IMR-90 (cell line): ENCODE measurements at regions not wholly inside any gene's neighbourhood (a gene's known extent, or its start where the extent isn't known, plus 50 kb on each side); places are given as distances from the start of the nearest gene placed in this dataset.

Experiments used
- ATAC-seq: fragments of 200-7000 bp; cut with Tn5 transposase; 2 replicates; pipeline ENCODE4 v1.9.1; 2020; ENCODE audit warnings: low read depth, mild to moderate bottlenecking, moderate library complexity
- BruUV-seq: library from RNA; stranded (reverse); fragments of 400-500 nt; replicated peaks from 2 replicates; lab custom pipeline; 2021; lab: Mats Ljungman, UMichigan
- CTCF ChIA-PET: fragments of 300-600 bp; formaldehyde crosslinking; extraction: SDS; loops from one replicate; lab custom pipeline; 2021; ENCODE audit warnings: antibody characterized with exemption; lab: Yijun Ruan, JAX
- POLR2A ChIA-PET: fragments of 300-600 bp; sonication (Branson Sonifier 250); formaldehyde crosslinking; loops from one replicate; lab custom pipeline; 2022; ENCODE audit warnings: antibody characterized with exemption; ENCODE audit not compliant: unreplicated experiment; lab: Charles Lee
- DNase-seq: peaks from one replicate; pipeline ENCODE4 v3.0.0; 2013
- H2AFZ ChIP-seq: replicated peaks from 2 replicates; pipeline ENCODE3; 2013; ENCODE audit warnings: low read length, mild to moderate bottlenecking; ENCODE audit not compliant: poor library complexity
- H2AK5ac ChIP-seq: 2 replicates; pipeline ENCODE4 v1.6.1; 2013; ENCODE audit warnings: low read depth, low read length, inconsistent platforms
- H2AK9ac ChIP-seq: replicated peaks from 2 replicates; pipeline ENCODE3; 2013; ENCODE audit warnings: mild to moderate bottlenecking, low read depth, low read length, moderate library complexity; ENCODE audit not compliant: poor library complexity
- H2BK120ac ChIP-seq: 2 replicates; pipeline ENCODE4 v1.6.1; 2013; ENCODE audit warnings: low read depth, low read length, inconsistent platforms
- H2BK15ac ChIP-seq: 3 replicates; pipeline ENCODE4 v1.6.1; 2013; ENCODE audit warnings: low read depth, low read length, inconsistent platforms
- H2BK20ac ChIP-seq: 2 replicates; pipeline ENCODE4 v1.6.1; 2013; ENCODE audit warnings: low read depth, mild to moderate bottlenecking, inconsistent platforms, low read length, moderate library complexity
- H2BK5ac ChIP-seq: 2 replicates; pipeline ENCODE4 v1.6.1; 2013; ENCODE audit warnings: mild to moderate bottlenecking, low read depth, low read length, inconsistent platforms; ENCODE audit not compliant: poor library complexity, severe bottlenecking
- H3K14ac ChIP-seq: replicated peaks from 2 replicates; pipeline ENCODE4 v1.6.1; 2013; ENCODE audit warnings: low read depth, low read length, inconsistent platforms
- H3K18ac ChIP-seq: 2 replicates; pipeline ENCODE4 v1.6.1; 2013; ENCODE audit warnings: low read depth, low read length, control low read depth
- H3K23ac ChIP-seq: 2 replicates; pipeline ENCODE4 v1.6.1; 2013; ENCODE audit warnings: low read depth, low read length, inconsistent platforms
- H3K27ac ChIP-seq: 2 replicates; pipeline ENCODE4 v1.5.1; 2013; ENCODE audit warnings: mild to moderate bottlenecking, control low read depth, low read length; ENCODE audit not compliant: insufficient read depth
- H3K27me3 ChIP-seq: 2 replicates; pipeline ENCODE4 v1.6.1; 2013; ENCODE audit warnings: low read length; ENCODE audit not compliant: control insufficient read depth, insufficient read depth
- H3K36me3 ChIP-seq: 2 replicates; pipeline ENCODE4 v1.6.1; 2013; ENCODE audit warnings: low read length, mixed read lengths; ENCODE audit not compliant: control insufficient read depth, insufficient read depth
- H3K4ac ChIP-seq: 2 replicates; pipeline ENCODE4 v1.6.1; 2013; ENCODE audit warnings: low read depth, low read length, inconsistent platforms
- H3K4me1 ChIP-seq: 2 replicates; pipeline ENCODE4 v1.6.1; 2013; ENCODE audit warnings: low read length, mixed read lengths; ENCODE audit not compliant: control insufficient read depth, insufficient read depth
- H3K4me2 ChIP-seq: 2 replicates; pipeline ENCODE4 v1.6.1; 2013; ENCODE audit warnings: low read depth, mild to moderate bottlenecking, control low read depth, low read length, moderate library complexity
- H3K4me3 ChIP-seq: 2 replicates; pipeline ENCODE4 v1.5.1; 2013; ENCODE audit warnings: low read depth, mild to moderate bottlenecking, control low read depth, low read length, moderate library complexity; ENCODE audit not compliant: insufficient read depth
- H3K56ac ChIP-seq: 2 replicates; pipeline ENCODE4 v1.6.1; 2013; ENCODE audit warnings: low read length, inconsistent platforms; ENCODE audit not compliant: insufficient read depth; ENCODE audit errors: extremely low read depth
- H3K79me1 ChIP-seq, 2 experiments: 2 replicates each; pipeline ENCODE4 v1.6.1; 2013; ENCODE audit warnings: low read length in 2 of 2, inconsistent platforms in 1 of 2, low read depth in 1 of 2
- H3K9ac ChIP-seq: 2 replicates; pipeline ENCODE4 v1.6.1; 2013; ENCODE audit warnings: low read depth, low read length, control low read depth
- H3K9me1 ChIP-seq: 2 replicates; pipeline ENCODE4 v1.6.1; 2013; ENCODE audit warnings: low read length, inconsistent platforms; ENCODE audit not compliant: insufficient read depth
- H3K9me3 ChIP-seq: 2 replicates; pipeline ENCODE4 v1.6.1; 2013; ENCODE audit warnings: low read length; ENCODE audit not compliant: control insufficient read depth, insufficient read depth
- H4K20me1 ChIP-seq: 2 replicates; pipeline ENCODE4 v1.6.1; 2013; ENCODE audit warnings: low read length, inconsistent platforms; ENCODE audit not compliant: insufficient read depth
- H4K5ac ChIP-seq: 2 replicates; pipeline ENCODE4 v1.6.1; 2013; ENCODE audit warnings: mild to moderate bottlenecking, low read depth, low read length, control low read depth
- H4K8ac ChIP-seq, 2 experiments: 2 replicates each; pipeline ENCODE4 v1.6.1; 2013; ENCODE audit warnings: low read depth in 2 of 2, low read length in 2 of 2, control low read depth in 1 of 2, inconsistent platforms in 1 of 2
- H4K91ac ChIP-seq: 2 replicates; pipeline ENCODE4 v1.6.1; 2013; ENCODE audit warnings: low read depth, low read length, inconsistent platforms; ENCODE audit not compliant: insufficient read depth
- BHLHE40 ChIP-seq: fragments of 150-350 bp; IDR thresholded peaks from 2 replicates; pipeline ENCODE4 v1.6.1; 2016; ENCODE audit warnings: mild to moderate bottlenecking, low read depth, low read length
- CEBPB ChIP-seq: IDR thresholded peaks from 2 replicates; pipeline ENCODE4 v1.6.1; 2012; ENCODE audit warnings: low read depth, low read length, improper control_type of control experiment
- CHD1 ChIP-seq: IDR thresholded peaks from 2 replicates; pipeline ENCODE4 v1.6.1; 2012; ENCODE audit warnings: low read depth, low read length, improper control_type of control experiment
- FOS ChIP-seq: fragments of 150-350 bp; IDR thresholded peaks from 2 replicates; pipeline ENCODE4 v1.6.1; 2016; ENCODE audit warnings: low read depth, low read length
- MAFK ChIP-seq: IDR thresholded peaks from 2 replicates; pipeline ENCODE4 v1.6.1; 2012; ENCODE audit warnings: low read depth, low read length, improper control_type of control experiment
- MAZ ChIP-seq: IDR thresholded peaks from 2 replicates; pipeline ENCODE4 v1.6.1; 2012; ENCODE audit warnings: low read depth, mild to moderate bottlenecking, low read length, improper control_type of control experiment, moderate library complexity, borderline replicate concordance
- MXI1 ChIP-seq: IDR thresholded peaks from 2 replicates; pipeline ENCODE4 v1.6.1; 2012; ENCODE audit warnings: low read depth, mild to moderate bottlenecking, low read length, moderate library complexity, borderline replicate concordance
- NFE2L2 ChIP-seq: fragments of 150-350 bp; IDR thresholded peaks from 2 replicates; pipeline ENCODE4 v1.6.1; 2016; ENCODE audit warnings: low read depth, mild to moderate bottlenecking, low read length
- POLR2A ChIP-seq: IDR thresholded peaks from 2 replicates; pipeline ENCODE4 v1.6.1; 2012; ENCODE audit warnings: mild to moderate bottlenecking, low read depth, low read length
- RAD21 ChIP-seq: IDR thresholded peaks from 2 replicates; pipeline ENCODE4 v1.6.1; 2012; ENCODE audit warnings: low read length, improper control_type of control experiment
- RCOR1 ChIP-seq: IDR thresholded peaks from 2 replicates; pipeline ENCODE4 v1.6.1; 2012; ENCODE audit warnings: mild to moderate bottlenecking, low read length, improper control_type of control experiment; ENCODE audit not compliant: insufficient replicate concordance
- RFX5 ChIP-seq: IDR thresholded peaks from 2 replicates; pipeline ENCODE4 v1.8.0; 2012; ENCODE audit warnings: low read depth, mild to moderate bottlenecking, low read length, moderate library complexity
- SMC3 ChIP-seq: fragments of 150-350 bp; IDR thresholded peaks from 2 replicates; pipeline ENCODE4 v1.6.1; 2016; ENCODE audit warnings: low read depth, mild to moderate bottlenecking, antibody characterized with exemption, low read length, moderate library complexity
- WGBS, 2 experiments: methylation state at CpG; one replicate each; pipeline versions ENCODE4 v1.1.5 to v1.1.7; 2013; ENCODE audit warnings: missing lambda C conversion rate in 2 of 2; ENCODE audit not compliant: insufficient read length in 1 of 2; ENCODE audit errors: extremely low coverage in 2 of 2; 5-methylcytosine and 5-hydroxymethylcytosine counted together
- dilution Hi-C: fragments of 300-500 bp; cut with HindIII; formaldehyde crosslinking; loops from one replicate; pipeline ENCODE4 v1.14.3; 2018; ENCODE audit warnings: low sequenced_read_pairs; ENCODE audit not compliant: unreplicated experiment
- in situ Hi-C: fragments of 300-500 bp; cut with MboI; formaldehyde crosslinking; loops from 3 replicates; pipeline ENCODE4 v1.14.3; 2019; ENCODE audit warnings: low sequenced_read_pairs, inconsistent platforms, mixed read lengths
- intact Hi-C: fragments of 100-400 bp; cut with micrococcal nuclease; formaldehyde crosslinking; loops from 2 replicates; pipeline ENCODE4 v1.10.0; 2022
- TF ChIP-seq, protein P1 (sequence below): fragments of 150-350 bp; IDR thresholded peaks from 2 replicates; pipeline ENCODE4 v1.6.1; 2016; ENCODE audit warnings: low read depth, mild to moderate bottlenecking, low read length, moderate library complexity, borderline replicate concordance
- TF ChIP-seq, protein P2 (sequence below): conservative IDR thresholded peaks from 2 replicates; pipeline ENCODE4 v1.5.1; 2012; ENCODE audit warnings: mild to moderate bottlenecking, low read depth, low read length, improper control_type of control experiment
- TF ChIP-seq, protein P3 (sequence below): fragments of 150-350 bp; IDR thresholded peaks from 2 replicates; pipeline ENCODE4 v1.6.1; 2017; ENCODE audit warnings: mild to moderate bottlenecking, antibody characterized with exemption, low read length, low read depth

DNA sequence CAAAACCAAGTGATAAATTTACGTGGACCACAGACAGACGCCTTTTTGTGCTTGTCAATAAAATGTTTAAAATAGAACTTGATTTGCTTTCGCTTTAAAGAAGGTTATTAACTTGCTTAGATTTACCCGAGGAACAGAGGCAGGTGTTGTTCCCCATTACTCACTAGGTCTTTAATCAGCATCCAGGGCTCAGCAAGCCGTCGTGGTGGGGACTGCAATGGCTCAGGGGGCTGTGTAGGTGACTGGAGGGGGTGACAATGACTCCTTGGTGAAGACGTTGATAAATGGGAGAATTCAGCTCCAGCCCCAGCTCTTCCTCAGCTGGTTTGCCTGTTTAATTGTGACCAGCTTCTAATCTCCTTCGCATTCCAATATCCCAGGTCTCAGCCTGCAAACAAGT, 231.4 kb downstream of the TMEM114 start:
- ATAC-seq, result no peak

More for the DNA sequence above, 231.4 kb downstream of the TMEM114 start:
- H2BK5ac ChIP-seq, result no peak overlapping the region
- H3K56ac ChIP-seq, result no peak overlapping the region
- no peaks in the 10 kb centered on the region for H3K36me3 ChIP-seq
- intact Hi-C loops (no loop called here), dilution Hi-C loops (no loop called here), in situ Hi-C loops (no loop called here)
- no peak overlapping the region for H2BK20ac ChIP-seq
- WGBS, 2 experiments, result no CpG with 5 or more reads among the region's 8 CpGs
- H3K4me1 ChIP-seq, result no peaks in the 10 kb centered on the region
- H3K18ac ChIP-seq, result no peak overlapping the region
- no peak overlapping the region for H2AK9ac ChIP-seq
- H4K5ac ChIP-seq, result no peak overlapping the region
- no peak overlapping the region for H3K27ac ChIP-seq
- no peak for DNase-seq
- H2AK5ac ChIP-seq, result no peak overlapping the region
- no peak overlapping the region for H3K14ac ChIP-seq
- no peak overlapping the region for H3K4me3 ChIP-seq
- H3K4me2 ChIP-seq, result no peak overlapping the region
- no peak overlapping the region for H3K23ac ChIP-seq
- H4K8ac ChIP-seq, result no peak overlapping the region
- H4K91ac ChIP-seq, result no peak overlapping the region
- H3K4ac ChIP-seq, result no peak overlapping the region
- no peak overlapping the region for H2BK15ac ChIP-seq
- no TSS peak for BruUV-seq
- CTCF ChIA-PET, result no interaction called here
- no peak overlapping the region for H2AFZ ChIP-seq
- no peak overlapping the region for H3K9ac ChIP-seq
- TF ChIP-seq RFX5 (no peak), MAFK (no peak), MAZ (no peak), FOS (no peak), RAD21 (no peak), POLR2A (no peak), CHD1 (no peak), RCOR1 (no peak), BHLHE40 (no peak), CEBPB (no peak), NFE2L2 (no peak), SMC3 (no peak), MXI1 (no peak)
- TF ChIP-seq, protein P1, sequence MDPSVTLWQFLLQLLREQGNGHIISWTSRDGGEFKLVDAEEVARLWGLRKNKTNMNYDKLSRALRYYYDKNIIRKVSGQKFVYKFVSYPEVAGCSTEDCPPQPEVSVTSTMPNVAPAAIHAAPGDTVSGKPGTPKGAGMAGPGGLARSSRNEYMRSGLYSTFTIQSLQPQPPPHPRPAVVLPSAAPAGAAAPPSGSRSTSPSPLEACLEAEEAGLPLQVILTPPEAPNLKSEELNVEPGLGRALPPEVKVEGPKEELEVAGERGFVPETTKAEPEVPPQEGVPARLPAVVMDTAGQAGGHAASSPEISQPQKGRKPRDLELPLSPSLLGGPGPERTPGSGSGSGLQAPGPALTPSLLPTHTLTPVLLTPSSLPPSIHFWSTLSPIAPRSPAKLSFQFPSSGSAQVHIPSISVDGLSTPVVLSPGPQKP, result no peak
- TF ChIP-seq, protein P2, sequence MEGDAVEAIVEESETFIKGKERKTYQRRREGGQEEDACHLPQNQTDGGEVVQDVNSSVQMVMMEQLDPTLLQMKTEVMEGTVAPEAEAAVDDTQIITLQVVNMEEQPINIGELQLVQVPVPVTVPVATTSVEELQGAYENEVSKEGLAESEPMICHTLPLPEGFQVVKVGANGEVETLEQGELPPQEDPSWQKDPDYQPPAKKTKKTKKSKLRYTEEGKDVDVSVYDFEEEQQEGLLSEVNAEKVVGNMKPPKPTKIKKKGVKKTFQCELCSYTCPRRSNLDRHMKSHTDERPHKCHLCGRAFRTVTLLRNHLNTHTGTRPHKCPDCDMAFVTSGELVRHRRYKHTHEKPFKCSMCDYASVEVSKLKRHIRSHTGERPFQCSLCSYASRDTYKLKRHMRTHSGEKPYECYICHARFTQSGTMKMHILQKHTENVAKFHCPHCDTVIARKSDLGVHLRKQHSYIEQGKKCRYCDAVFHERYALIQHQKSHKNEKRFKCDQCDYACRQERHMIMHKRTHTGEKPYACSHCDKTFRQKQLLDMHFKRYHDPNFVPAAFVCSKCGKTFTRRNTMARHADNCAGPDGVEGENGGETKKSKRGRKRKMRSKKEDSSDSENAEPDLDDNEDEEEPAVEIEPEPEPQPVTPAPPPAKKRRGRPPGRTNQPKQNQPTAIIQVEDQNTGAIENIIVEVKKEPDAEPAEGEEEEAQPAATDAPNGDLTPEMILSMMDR, result no peak
- TF ChIP-seq, protein P3, sequence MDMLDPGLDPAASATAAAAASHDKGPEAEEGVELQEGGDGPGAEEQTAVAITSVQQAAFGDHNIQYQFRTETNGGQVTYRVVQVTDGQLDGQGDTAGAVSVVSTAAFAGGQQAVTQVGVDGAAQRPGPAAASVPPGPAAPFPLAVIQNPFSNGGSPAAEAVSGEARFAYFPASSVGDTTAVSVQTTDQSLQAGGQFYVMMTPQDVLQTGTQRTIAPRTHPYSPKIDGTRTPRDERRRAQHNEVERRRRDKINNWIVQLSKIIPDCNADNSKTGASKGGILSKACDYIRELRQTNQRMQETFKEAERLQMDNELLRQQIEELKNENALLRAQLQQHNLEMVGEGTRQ, result no peak
- no peaks in the 10 kb centered on the region for H3K79me1 ChIP-seq
- no peaks in the 10 kb centered on the region for H3K9me1 ChIP-seq
- H2BK120ac ChIP-seq, result no peak overlapping the region
- H3K27me3 ChIP-seq, result no peaks in the 10 kb centered on the region
- POLR2A ChIA-PET, result no interaction called here
- H4K20me1 ChIP-seq, result no peaks in the 10 kb centered on the region
- H3K9me3 ChIP-seq, result peaks cover 16% of the 10 kb centered on the region
